ACHN (cell line): ENCODE measurements at regions not wholly inside any gene's neighbourhood (a gene's known extent, or its start where the extent isn't known, plus 50 kb on each side); places are given as distances from the start of the nearest gene placed in this dataset.
"Not testable (repeated sequence)": the region's sequence is repeated elsewhere in the genome, so short reads cannot be mapped to it uniquely, and the experiment has no call there.

Experiments used
- DNase-seq: peaks from one replicate; pipeline ENCODE4 v3.0.0-alpha.2; 2015
- in situ Hi-C: cut with HindIII; loops from 2 replicates; pipeline ENCODE4 v1.10.0; 2017; ENCODE audit warnings: low sequenced_read_pairs, low pct_ligation_motif_present, low pct_unique_long_range_greater_than_20kb

DNA sequence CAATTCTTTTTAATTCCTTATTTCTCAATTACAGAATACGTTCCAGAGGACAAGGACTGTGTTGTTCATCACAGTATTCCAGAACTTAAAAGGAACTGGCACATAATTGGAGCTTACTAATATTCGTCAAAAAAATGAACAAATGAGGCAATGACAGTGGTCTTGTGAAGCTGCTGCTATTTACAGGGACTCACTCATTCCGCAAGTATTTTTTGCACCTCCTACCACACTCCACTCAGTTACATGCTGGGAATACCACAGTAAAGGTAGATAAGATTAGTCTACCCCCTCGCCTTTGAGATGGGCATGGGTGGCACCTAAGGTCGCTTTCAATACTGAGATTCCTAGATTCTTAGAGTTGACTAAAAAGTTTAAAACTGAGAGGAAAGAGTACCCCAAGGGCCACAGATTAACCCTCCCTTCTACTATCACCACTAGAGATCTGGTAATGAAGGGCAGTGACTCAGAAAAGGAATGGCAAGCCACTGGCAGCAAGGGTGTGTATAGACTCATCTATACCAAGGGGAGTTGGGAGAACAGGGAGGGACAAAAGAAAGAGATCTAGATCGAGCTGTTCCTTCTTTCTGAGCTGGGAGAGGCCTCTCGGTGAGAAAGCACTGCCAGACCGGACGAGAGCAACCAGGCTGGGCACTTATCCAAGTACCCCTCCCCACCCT is 85.0 kb downstream of the RPL27A start:
- in situ Hi-C loops: no loop called here
- DNase-seq: no peak

DNA sequence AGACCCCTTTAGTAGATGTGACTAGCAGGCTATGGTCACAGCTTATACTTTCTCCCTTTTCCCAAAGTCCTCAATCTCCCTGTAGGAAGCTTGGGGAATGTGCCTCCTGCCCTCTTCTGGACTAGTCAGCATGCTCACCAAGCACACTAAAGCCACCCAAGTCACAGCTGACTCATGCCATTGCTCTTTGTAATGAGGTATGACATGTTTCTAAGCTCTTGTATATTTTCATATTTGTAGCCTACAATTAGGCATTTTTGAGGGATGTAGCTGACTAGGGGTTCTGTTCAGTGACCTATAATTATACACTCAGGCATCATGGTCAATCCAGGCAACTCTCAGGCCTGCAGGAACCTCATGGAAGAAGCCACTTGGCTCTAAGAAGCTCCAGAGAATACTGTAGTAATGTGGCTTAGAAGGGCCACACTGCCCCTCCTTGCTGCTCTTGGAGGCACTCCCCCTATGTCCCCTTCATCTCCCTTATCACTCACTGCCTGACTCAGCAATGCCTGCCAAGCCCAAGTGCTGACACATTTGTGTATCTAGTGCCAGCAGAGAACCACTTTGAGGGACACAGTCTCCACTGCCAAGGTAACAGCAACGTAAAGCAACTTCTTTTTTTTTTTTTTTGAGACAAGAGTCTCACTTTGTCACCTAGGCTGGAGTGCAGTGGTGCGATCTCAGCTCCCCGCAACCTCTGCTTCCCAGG is 86.2 kb downstream of the RPL27A start:
- in situ Hi-C loops: no loop called here
- DNase-seq: peak; percentile 33

DNA sequence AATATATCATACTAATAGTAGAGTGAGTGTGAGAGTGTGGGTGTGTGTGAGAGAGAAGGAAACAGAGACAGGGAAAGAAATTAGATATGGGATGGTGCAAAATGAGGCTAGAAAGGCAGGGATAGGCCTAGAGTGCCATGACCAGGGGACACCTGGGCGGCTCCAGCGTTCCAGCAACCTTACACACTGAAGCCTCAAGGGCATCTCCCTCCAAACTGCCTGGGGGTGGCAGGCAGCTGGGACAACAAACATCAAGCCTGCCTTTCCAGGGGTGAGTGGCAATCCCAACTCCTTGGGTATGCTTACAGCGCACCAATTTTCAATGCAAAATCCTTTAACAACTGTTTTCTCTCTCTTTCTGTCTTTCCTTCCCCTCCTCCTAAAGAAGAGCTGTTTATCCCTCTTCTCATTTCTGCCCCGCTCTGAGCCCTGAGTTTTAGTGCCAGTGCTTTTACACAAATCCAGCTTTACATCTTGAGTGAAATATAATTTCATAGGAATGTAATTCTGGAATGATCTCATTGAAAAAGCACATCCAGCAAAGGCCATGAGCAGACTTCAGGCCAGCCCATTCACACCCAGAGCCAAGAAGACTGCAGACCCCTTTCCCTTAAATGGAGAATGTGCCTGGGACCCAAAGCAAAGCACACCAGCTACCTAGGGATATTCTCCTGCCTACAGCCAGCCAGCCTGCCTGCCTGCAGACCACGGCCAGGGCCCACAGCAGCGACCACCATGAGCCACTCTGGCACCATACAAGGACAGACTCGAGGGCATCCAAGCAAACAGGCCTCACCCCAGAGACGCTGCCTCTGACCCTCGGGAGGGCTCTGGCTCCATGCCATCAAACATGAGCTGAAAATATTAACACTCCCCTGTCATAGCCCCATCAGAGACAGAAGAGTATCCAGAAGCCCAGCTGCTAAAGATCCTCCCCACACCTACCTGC is 90.3 kb downstream of the RPL27A start:
- DNase-seq: no peak
- in situ Hi-C loops: no loop called here

DNA sequence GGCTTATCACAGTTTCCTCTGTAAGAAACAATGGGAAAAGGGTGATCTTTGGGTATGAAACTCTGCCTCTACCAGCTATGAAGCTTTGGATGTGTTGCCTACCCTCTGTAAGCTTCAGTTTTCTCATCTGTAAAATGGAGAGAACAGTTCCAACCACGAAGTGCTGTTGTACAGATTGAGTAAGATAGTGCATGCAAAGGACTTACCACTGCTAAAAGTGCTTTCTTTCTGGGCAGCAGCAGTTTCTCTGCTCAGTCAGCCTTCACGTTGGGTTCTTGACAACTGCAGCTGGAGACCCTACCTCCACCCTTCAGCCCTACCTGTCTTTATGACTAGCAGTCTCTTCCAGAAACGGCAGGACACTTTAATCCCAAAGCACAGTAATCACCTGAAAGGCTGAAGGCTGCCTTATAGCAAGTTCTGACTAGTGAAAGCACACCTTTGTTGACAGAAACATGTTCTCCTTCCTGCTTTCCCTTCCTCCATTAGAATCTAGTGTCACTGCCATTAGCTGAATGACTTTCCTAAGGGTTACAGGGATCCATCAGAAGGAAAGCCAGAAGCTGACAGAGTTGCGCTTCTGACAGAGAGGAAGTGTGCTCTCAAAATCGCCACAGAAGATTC is 91.4 kb downstream of the RPL27A start:
- DNase-seq: no peak
- in situ Hi-C loops: no loop called here

DNA sequence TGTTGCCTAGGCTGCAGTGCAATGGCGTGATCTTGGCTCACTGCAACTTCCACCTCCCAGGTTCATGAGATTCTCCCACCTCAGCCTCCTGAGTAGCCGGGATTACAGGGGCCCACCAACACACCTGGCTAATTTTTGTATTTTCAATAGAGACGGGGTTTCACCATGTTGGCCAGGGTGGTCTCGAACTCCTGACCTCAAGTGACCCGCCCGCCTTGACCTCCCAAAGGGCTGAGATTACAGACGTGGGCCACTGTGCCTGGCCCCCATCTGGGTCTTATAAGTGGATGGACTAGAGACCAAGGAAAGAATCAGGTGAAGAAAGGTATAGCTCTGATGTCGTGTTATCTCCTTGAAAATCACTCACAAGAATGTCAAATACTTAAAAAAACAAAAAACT is 92.3 kb downstream of the RPL27A start:
- in situ Hi-C loops, DNase-seq: not testable (repeated sequence)

DNA sequence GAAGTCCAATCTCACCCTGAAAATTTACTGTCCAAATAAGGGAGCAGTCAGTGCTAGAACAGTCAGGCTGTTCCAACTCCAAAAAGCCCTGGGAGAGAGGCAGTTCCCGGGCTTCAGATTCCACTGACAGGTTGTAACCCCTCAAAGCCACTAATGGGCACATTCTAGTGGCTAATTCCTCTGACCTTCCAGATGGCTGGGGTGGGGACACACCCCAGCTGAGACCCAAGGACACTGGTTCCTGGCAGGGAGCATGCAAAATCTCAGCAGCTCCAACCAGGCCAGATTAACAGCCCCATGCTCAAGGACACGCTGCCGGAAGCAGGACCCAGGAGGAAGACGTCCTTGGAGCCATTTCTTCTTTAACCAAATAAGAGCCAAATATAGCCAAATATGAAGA is 92.7 kb downstream of the RPL27A start:
- DNase-seq: no peak

DNA sequence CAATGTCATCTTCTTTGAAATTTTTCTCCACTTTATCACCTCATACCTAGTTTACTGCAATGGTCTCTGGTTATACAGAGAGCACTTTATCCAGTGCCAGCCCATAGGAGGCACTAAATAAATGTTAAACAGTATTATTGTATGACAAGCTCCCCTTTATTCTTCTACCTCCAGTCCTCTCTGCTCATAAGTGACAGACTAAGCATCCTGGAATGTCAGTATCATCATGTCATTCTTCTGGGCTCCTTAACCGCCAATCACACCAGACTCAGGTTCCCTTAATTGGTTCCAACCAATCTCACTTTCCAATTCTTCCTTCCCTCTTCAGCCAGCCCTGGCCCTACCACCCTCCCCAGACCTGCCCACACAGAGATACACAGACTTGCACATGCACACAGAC is 93.1 kb downstream of the RPL27A start:
- in situ Hi-C loops: no loop called here

More for the DNA sequence above, 92.7 kb downstream of the RPL27A start:
- in situ Hi-C loops: no loop called here

DNA sequence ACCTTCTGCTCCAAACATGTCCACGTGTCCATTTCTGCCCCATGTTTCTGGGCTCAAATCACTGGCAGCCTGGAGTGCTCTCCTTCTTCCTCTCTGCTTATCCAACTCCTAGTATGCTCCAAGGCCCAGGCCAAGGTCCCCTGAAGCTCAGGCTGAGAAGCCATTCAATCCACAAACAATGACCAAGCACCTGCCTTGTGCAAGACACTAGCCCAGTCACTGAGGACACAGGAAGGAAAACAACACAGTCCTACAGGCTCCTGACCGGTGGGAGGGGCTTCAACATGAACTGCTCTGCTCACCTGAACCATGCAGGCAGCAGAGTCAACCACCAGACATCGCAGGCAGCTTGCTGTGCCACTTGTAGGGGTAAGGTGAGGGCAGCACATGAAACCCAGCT is 93.6 kb downstream of the RPL27A start:
- in situ Hi-C loops: no loop called here
- no peak for DNase-seq

More for the DNA sequence above, 93.1 kb downstream of the RPL27A start:
- DNase-seq: no peak

DNA sequence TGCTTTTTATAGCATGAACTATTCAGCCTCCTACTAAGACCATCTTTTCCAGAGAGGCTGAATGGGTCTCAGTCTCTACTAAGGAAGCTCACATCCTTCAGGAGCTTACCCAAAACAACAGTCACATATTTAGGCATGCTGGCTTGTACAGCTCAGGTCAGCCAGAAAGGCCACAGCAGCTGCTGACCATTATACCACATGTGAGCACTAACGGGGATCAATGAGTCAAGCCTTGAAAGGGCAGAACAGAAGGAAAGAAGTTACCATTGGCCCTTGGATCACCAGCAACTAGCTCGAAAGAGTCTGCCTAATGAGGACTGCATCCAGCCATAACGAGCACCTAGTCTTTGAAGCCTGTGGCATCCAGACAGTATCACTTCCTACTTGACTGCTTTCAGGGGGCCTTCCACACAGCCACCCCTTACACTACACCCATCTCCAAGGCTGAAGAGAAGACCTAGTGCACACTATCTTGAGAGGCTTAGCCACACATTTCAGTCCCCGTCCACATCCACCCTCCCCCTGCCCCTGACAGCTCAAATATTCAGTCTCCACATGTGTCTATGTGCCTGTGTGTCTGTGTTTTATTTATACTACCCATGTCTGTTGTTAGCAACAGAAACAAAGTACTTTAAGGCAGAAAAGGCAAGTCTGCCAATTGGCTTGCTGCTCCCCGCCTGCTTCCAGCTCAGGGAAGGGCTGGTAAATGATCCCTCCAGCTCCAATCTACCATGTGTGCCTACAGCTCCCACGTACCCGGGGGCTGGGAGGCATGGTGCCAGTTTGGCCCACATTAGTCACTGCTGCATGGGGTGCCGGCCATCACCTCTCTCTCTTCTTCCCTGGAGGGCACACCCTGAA is 95.5 kb downstream of the RPL27A start:
- in situ Hi-C loops: no loop called here
- DNase-seq: no peak

DNA sequence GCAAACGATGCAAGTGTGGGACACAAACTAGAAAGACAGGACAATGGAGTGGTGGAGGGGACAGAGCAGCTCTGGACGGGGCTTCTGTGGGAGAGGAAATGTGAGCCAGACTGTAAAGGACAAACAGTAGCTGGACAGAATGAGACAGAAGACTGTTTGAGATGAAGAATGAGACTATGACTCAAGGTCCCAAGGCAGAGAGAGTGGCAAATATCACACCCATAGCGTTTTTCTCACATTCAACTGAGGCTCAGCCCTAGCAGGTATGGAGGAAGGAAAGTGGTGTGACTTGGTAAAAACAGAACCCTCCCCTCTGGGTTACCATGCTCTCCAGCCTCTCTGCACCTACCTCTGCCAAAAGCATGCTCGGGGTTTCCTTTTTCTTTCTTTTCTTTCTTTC is 96.5 kb downstream of the RPL27A start:
- in situ Hi-C loops: no loop called here
- DNase-seq: no peak

DNA sequence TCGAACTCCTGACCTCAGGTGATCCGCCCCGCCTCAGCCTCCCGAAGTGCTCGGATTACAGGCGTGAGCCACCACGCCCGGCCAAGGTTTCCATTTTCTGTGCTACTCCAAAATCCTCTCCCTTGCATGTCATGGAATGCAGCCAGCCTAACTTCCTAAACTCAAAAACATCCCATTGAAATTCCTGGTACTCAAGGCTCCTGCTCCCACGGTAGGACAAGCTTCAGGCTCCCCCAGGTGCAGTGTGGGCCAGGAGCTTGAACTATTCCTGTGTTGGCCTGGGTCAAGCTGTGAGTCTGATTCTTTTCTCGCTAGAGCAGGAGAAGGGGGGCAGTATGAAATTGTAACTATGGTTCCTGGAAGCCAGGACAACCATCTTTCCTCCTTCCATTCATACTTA is 97.1 kb downstream of the RPL27A start:
- no peak for DNase-seq
- in situ Hi-C loops: no loop called here

DNA sequence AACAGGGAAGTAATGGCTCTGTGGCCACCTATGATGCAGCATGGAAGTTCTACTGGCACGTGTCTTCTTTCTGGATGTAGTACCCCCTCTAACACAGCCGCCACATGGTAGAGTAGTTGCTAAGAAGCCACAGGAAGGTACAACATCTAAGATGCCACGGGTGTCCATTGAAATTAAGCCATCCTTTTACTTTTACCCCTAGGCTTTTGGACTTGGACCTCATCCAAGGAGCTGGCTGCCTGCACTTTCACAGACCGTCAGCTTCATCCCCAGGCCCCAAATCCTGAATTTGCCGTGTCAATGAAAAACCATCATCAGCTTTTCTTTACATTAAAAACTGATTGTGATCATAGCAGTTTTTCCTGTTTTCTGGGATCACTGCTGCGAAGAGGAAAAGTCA is 102.4 kb downstream of the RPL27A start:
- no peak for DNase-seq
- in situ Hi-C loops: no loop called here

DNA sequence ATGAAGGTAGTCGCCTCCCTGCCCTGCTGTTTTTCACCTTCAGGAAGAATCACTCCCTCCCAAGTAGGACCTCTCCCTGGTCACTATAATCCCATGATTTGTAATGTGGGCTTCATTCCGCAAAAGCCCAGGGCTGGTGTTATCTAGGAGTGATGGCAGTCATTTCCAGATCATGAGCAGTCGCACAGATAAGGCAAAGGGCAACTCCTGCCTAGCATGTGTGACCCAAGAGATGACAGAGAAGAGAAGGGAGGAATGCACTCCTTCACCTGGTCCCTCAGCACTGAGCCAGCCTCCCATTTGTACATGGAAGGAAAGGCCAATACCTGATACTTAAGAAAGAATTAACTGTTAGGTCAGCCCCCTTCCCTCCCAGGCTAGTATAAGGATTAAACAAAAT is 102.9 kb downstream of the RPL27A start:
- no peak for DNase-seq
- in situ Hi-C loops: no loop called here

DNA sequence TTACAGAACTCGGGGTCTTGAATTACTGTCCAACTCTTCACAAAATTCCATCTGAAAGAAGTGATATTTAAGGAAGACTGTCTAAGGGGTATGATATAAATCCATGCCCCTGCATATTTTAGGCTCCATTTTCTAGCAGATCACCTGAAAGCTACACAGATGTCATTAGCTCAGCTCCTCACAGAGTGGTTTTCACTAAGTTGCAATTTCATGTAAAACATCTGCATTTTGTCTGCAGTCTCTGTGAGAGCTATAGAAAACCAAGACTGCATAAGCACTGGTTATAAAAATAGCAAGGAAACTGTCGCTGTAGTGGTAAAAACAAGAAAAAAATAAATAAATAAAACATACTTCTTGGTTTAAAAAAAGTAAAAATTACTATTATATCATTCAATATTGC is 103.4 kb downstream of the RPL27A start:
- in situ Hi-C loops: no loop called here
- DNase-seq: no peak

DNA sequence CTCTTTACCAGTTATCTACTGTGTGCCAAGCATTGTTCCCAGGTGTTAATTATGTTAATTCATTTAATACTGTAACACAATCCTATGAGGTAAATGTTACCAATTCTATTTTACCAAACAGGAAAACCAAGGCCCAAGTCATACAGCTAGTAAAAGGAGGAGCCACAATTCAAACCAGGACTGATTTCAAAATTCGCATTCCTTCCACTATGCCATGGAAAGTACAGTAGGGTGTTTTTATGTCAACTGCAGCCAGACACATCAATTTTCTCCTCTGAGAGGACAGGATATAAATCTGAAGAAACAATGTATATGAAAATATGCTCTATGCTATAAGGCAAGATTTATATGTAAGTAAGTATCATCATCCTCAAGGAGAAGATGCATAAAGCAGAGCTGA is 104.3 kb downstream of the RPL27A start:
- no peak for DNase-seq
- in situ Hi-C loops: no loop called here

DNA sequence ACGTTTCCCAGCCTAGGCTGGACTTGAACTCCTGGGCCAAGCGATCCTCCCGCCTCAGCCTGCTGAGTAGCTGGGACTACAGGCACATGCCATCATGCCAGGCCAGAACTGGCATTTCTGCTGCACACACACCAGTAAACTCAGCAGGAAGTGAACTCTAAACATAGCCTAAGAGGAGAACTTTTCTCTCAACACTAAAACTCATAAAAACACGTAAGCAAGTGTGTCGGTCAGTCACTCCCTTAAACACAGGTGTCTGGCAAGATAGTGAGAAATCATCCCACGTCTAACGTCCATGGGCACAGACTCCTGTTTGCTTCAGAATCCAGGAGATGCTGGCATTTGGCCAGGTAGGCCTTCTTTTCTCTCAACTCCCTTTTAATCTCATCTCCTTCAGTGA is 104.8 kb downstream of the RPL27A start:
- in situ Hi-C loops: no loop called here
- DNase-seq: no peak

DNA sequence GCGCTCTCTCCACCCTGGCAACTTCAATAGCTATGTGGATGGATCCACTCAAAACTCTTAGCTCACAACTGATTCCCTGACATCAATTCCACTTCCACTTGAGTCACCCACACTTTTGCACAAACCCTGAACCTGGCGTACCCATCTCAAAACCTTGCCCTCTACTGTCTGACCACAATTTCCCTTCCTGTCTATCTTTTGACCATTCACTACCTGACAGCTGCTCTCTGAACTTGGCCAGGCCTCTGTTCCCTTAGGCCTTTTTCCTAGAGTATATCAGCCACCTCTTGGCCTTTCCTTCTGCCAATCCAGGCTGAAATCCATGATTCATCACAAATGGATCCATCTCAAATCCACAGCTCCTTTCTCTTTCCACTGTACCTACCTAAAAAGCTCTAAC is 106.0 kb downstream of the RPL27A start:
- in situ Hi-C loops: no loop called here
- no peak for DNase-seq

DNA sequence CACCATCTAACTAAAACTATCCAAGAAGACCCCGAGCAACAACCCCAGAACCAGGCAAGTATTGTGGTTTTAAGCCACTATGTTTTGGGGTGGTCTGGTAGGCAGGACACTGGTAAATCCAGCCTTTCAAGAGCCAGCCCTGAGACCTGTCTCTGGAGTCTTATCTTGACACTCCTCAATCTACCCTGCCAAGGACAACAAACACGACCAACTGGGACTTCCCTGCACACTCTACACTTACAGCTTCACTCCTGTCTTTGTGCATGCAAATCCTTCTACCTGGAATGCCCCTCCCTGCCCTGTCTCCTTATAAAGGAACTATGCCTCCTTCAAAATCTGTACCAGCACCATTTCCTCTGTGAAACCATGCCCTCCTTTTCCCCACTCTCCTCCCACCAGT is 107.3 kb downstream of the RPL27A start:
- DNase-seq: no peak
- in situ Hi-C loops: no loop called here
